Ascending aorta (tissue), 2 donors: ENCODE measurements at regions not wholly inside any gene's neighbourhood (a gene's known extent, or its start where the extent isn't known, plus 50 kb on each side); places are given as distances from the start of the nearest gene placed in this dataset.
A peak's percentile ranks its signal among the peaks of the same experiment; 100 is the strongest.

ENCODE experiments used
- DNase-seq, 2 donors: peaks; one replicate each; pipeline ENCODE4 v3.0.0-alpha.2; 2019; ENCODE audit warnings: low spot score in 2 of 2
- H3K27ac ChIP-seq, 2 donors: fragments of 200-600 bp; sonication (generic); one replicate each; pipeline ENCODE4 v1.5.1; 2016 to 2017; ENCODE audit warnings: mild to moderate bottlenecking in 1 of 2
- H3K27me3 ChIP-seq: fragments of 200-600 bp; sonication (generic); one replicate; pipeline ENCODE4 v1.5.1; 2017
- H3K36me3 ChIP-seq, 2 donors: fragments of 200-600 bp; sonication (generic); one replicate each; pipeline ENCODE4 v1.5.1; 2016
- H3K4me1 ChIP-seq, 2 donors: fragments of 200-600 bp; sonication (generic); one replicate each; pipeline ENCODE4 v1.5.1; 2016 to 2017; ENCODE audit warnings: mild to moderate bottlenecking in 1 of 2
- H3K4me3 ChIP-seq, 2 donors: fragments of 200-600 bp; sonication (generic); one replicate each; pipeline ENCODE4 v1.5.1; 2016 to 2017; ENCODE audit warnings: mild to moderate bottlenecking in 1 of 2
- H3K9me3 ChIP-seq, 2 donors: fragments of 200-600 bp; sonication (generic); one replicate each; pipeline ENCODE4 v1.5.1; 2016
- CTCF ChIP-seq, 3 experiments: fragments of 200-600 bp in 2 of 3; fragments of 450-650 bp in 1 of 3; sonication (generic) in 2 of 3; IDR thresholded peaks; one replicate each; pipeline ENCODE4 v1.5.1; 2016 to 2019; ENCODE audit warnings: antibody characterized with exemption in 3 of 3, mild to moderate bottlenecking in 1 of 3, moderate library complexity in 1 of 3
- intact Hi-C: fragments of 100-400 bp; cut with DNase I; formaldehyde crosslinking; loops from one replicate; pipeline ENCODE4 v1.15.1; 2023

DNA sequence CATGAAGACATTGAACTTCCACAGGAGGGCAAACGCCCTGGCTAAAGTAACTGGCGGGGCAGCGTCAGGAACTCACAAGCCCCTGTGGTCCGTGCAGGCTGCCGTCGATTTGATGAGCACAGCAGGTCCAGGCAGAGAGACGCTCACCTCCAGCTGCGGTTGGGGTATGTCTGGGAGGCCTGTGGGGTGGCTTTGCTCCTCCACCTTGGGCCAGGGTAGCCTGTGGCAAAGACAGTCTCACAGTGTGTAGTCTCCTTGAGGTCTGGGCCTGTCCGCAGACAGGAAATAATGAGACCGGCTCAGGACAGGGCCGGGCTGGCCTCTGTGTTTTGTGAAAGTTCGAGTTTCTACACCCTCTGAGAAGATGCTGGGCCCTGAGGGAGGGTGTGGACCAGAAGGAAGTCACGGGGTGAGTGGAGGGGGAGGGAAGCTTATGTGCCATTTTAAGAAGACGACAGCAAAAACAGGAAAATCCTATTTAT is 103.3 kb downstream of the METRNL start:
- H3K4me3 ChIP-seq = no peak overlapping the region
- H3K9me3 ChIP-seq = no peaks in the 10 kb centered on the region
- intact Hi-C loops = no loop called here
- no peaks in the 10 kb centered on the region for H3K27me3 ChIP-seq
- no peak for TF ChIP-seq CTCF (IDR thresholded peaks at IDR 0.05)
- no peak overlapping the region for H3K27ac ChIP-seq
- H3K36me3 ChIP-seq = no peaks in the 10 kb centered on the region
- DNase-seq = peak in 1 of 2 donors; percentile 67
- H3K4me1 ChIP-seq = peaks cover 3 to 10% of the 10 kb centered on the region in 2 donors

DNA sequence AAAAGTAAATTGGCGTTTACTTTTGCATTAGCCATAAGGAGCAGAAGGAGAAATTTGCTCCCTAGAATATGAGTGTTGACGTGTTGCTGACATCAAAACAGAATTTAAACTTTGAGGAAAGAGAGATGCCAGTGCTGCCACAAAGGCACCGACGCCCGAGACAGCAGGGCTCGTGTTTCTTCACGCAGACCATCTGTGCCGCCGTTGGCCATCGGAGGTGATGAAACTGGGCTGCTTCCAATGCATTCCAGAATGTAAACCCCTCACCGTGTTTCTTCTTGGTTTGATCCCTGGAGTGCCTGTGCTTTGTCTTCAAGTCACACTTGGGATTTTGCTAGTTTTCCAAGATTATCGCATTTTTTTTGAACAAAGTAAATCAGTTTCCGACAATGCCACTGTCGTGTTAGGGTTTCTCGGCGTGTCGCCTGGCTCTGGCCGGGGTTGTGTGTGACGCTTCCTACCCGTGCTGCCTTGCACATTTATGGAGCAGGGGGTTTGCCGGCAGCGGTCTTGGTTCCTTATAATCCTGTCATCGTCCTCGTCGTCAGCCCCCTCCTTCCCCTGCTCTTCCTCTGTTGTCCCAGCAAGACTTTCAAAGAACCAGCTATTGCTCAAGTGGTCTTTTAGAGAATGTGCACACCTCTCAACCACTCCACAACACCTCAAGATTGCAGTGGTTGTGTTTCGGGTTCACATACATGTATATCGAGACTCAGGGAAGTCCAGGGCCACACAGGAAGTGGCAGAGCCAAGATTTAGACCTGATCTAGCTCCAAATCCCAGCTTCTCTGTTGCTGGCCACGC is 103.9 kb downstream of the METRNL start:
- no peak overlapping the region for H3K27ac ChIP-seq
- intact Hi-C loops = no loop called here
- no peak for DNase-seq

GRCh38 chr17:83183951-83184506 is 104.6 kb downstream of the METRNL start:
- no peak overlapping the region for H3K27ac ChIP-seq

More for the DNA sequence above, 103.9 kb downstream of the METRNL start:
- Histone ChIP-seq H3K9me3 (no peaks in the 10 kb centered on the region), H3K36me3 (no peaks in the 10 kb centered on the region), H3K4me3 (no peak overlapping the region), H3K4me1 (peaks cover 3 to 10% of the 10 kb centered on the region in 2 donors), H3K27me3 (no peaks in the 10 kb centered on the region)
- TF ChIP-seq CTCF (IDR thresholded peaks at IDR 0.05) = no peak

DNA sequence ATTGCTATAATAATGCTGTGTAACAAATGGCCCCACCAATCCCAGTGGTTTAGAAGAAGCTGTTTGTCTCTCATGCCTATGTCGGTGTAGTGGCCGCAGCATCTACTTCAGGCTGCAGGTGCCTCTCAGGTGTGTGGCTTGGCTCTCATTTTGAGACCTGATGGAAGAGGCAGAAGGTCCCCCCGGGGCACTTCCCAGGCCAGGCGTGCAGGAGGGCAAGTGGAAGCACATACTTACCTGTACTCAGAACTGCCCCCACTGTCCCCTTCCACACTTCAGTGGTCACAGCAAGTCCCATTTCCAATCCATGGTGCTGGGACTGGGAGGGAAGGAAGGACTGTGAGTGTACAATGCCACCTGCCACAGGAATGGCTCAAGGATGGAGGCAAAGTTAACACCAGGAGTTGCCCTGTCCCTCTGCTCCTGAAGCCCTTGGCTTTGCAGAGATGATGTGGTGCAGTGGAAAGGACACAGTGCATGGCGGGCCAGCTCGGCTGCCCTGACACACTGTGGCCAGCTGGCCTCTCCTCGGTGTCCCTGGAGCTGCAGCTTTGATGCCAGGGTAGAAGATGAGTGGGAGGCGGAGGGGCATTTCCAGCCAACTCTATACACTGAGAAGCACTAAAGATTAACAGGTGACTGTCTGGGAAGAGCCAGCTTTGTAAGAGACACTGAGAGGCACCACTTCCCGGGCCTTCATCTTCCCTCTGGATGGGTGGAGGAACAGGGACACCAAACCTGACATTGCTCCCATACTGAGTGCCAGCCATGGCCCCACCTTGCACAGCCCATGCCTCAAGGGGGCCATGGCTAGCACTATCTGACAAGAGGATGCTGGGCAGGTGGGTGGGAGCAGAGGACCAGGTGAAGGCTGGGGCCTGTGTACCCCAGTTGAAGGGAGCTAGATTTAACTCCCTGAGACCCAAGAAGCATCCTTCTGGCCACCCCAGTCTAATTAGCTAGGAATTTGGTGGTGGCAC is 105.9 kb downstream of the METRNL start:
- intact Hi-C loops = no loop called here
- no peak for TF ChIP-seq CTCF (IDR thresholded peaks at IDR 0.05)
- H3K4me1 ChIP-seq = peaks cover 3 to 20% of the 10 kb centered on the region in 2 donors
- peak in 1 of 2 donors; percentile 38 for DNase-seq
- no peaks in the 10 kb centered on the region for H3K9me3 ChIP-seq
- H3K27me3 ChIP-seq = no peaks in the 10 kb centered on the region
- H3K4me3 ChIP-seq = no peak overlapping the region
- H3K27ac ChIP-seq = no peak overlapping the region
- no peaks in the 10 kb centered on the region for H3K36me3 ChIP-seq

More at GRCh38 chr17:83183951-83184506, 104.6 kb downstream of the METRNL start:
- intact Hi-C loops = no loop called here
- no peaks in the 10 kb centered on the region for H3K36me3 ChIP-seq
- H3K9me3 ChIP-seq = no peaks in the 10 kb centered on the region
- peak; percentile 7 to 66 for DNase-seq
- no peak overlapping the region for H3K4me3 ChIP-seq
- TF ChIP-seq CTCF (IDR thresholded peaks at IDR 0.05) = no peak
- H3K4me1 ChIP-seq = peaks cover 3 to 10% of the 10 kb centered on the region in 2 donors
- H3K27me3 ChIP-seq = no peaks in the 10 kb centered on the region

DNA sequence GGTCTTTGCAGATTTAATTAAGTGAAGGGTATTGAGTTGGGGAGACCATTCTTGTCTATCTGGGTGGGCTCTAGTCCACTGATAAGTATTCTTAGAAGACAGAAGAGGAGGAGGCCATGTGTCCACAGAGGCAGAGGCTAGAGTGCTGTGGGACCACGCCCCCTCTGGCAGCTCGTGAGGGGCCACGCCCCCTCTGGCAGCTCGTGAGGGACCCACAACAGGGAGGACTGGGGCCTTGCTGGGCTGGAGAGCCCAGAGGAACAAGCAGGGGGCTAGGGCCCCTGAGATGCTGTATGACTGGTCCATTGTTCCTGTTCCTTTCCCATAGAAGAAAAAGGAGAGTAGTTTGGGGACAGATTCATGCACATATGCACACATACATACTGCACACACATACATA is 106.8 kb downstream of the METRNL start:
- no peak overlapping the region for H3K27ac ChIP-seq
- peak in 1 of 2 donors; percentile 54 for DNase-seq
- H3K4me3 ChIP-seq = no peak overlapping the region
- H3K4me1 ChIP-seq = peaks cover 3 to 24% of the 10 kb centered on the region in 2 donors
- TF ChIP-seq CTCF (IDR thresholded peaks at IDR 0.05) = no peak
- no peaks in the 10 kb centered on the region for H3K27me3 ChIP-seq
- no peaks in the 10 kb centered on the region for H3K9me3 ChIP-seq
- no peaks in the 10 kb centered on the region for H3K36me3 ChIP-seq
- intact Hi-C loops = no loop called here
